Mesodermal cell (in vitro differentiated cells): ENCODE measurements at regions not wholly inside any gene's neighbourhood (a gene's known extent, or its start where the extent isn't known, plus 50 kb on each side); places are given as distances from the start of the nearest gene placed in this dataset.

Experiments used
- H3K27ac ChIP-seq: 2 replicates; pipeline ENCODE4 v1.7.0; 2013; ENCODE audit warnings: mild to moderate bottlenecking, low read depth, low read length, moderate library complexity; ENCODE audit not compliant: severe bottlenecking
- H3K36me3 ChIP-seq: 2 replicates; pipeline ENCODE4 v1.7.1; 2013; ENCODE audit warnings: mild to moderate bottlenecking, low read length, moderate library complexity; ENCODE audit not compliant: control insufficient read depth, insufficient read depth
- H3K4me1 ChIP-seq: one replicate; pipeline ENCODE4 v1.7.1; 2013; ENCODE audit warnings: mild to moderate bottlenecking, low read length; ENCODE audit not compliant: insufficient read depth, control insufficient read depth, poor library complexity, severe bottlenecking
- H3K4me3 ChIP-seq: 2 replicates; pipeline ENCODE4 v1.7.0; 2013; ENCODE audit warnings: low read length, control low read depth, mild to moderate bottlenecking; ENCODE audit not compliant: insufficient read depth, poor library complexity, severe bottlenecking; ENCODE audit errors: extremely low read depth
- H3K9me3 ChIP-seq: 2 replicates; pipeline ENCODE4 v1.7.1; 2013; ENCODE audit warnings: mild to moderate bottlenecking, low read length, moderate library complexity; ENCODE audit not compliant: control insufficient read depth
- WGBS, 2 experiments: methylation state at CpG; one replicate each; pipeline ENCODE4 v1.1.5; 2013; ENCODE audit warnings: missing lambda C conversion rate in 2 of 2; ENCODE audit not compliant: insufficient coverage in 2 of 2; 5-methylcytosine and 5-hydroxymethylcytosine counted together

DNA sequence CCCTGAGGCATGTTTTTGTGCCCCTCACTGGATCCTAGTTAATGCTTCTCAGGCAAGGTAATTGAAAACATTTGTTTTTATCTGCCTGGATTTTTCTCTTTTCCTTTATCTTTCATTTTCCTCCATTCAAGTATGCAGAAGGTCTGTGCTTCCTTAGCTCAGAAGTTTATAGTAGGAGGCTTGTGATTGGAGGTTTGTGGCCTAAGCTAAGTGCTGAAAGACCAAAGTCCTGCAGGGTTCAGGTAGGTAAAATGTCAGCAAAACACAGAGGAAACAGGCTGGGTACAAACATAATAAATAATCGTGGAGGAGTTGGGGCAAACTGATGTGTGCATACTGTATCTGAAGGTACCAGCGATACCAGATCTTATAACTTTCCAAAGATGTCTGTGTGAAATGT lies 230.9 kb upstream of the KLF4 start:
- Histone ChIP-seq H3K27ac (no peak overlapping the region), H3K9me3 (no peaks in the 10 kb centered on the region), H3K4me3 (no peak overlapping the region), H3K4me1 (no peaks in the 10 kb centered on the region), H3K36me3 (no peaks in the 10 kb centered on the region)
- 85 to 100% methylated on average over 2 of the region's 2 CpGs for WGBS, 2 experiments

DNA sequence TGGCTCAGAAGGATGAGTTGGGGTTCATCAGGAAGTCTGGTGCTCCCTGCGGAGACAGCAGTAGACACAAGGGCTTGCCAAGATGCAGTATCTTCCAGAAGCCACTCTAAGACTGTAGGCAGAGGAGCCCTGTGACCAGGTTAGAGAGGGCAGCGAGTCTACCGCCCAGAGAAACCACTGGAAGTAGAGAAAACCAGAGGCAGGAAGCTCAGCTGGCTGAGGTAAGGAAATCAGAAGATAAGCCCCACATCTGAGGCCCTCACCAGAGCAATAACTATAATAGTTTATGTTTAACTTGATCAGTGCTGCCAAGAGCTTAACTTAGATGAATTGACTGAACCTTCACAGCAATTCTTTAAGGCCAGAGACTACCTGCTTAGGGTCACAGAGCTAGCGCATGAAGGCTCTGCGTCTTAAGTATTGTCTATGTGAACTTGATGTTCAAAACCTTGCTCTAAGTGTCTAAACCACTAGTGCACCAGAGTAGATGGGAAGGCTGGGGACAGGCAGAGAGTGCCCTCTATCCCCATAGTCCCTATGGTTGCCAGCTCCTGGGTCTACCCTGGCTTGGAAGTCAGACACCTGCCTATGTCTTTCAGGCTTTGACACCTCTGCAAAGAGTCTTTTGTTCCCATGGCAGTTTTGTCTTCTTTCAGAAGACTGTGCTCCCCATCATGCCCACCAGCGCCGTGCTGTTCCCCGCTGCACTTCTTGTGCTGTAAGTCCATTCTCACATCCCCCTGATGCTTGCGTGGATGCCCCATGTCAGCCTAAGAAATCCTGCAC lies 228.2 kb upstream of the KLF4 start:
- H3K27ac ChIP-seq = no peak overlapping the region
- no peaks in the 10 kb centered on the region for H3K4me1 ChIP-seq
- H3K4me3 ChIP-seq = no peak overlapping the region
- no peaks in the 10 kb centered on the region for H3K36me3 ChIP-seq
- no peaks in the 10 kb centered on the region for H3K9me3 ChIP-seq
- WGBS, 2 experiments = 87 to 90% methylated on average over 8 to 9 of the region's 9 CpGs

DNA sequence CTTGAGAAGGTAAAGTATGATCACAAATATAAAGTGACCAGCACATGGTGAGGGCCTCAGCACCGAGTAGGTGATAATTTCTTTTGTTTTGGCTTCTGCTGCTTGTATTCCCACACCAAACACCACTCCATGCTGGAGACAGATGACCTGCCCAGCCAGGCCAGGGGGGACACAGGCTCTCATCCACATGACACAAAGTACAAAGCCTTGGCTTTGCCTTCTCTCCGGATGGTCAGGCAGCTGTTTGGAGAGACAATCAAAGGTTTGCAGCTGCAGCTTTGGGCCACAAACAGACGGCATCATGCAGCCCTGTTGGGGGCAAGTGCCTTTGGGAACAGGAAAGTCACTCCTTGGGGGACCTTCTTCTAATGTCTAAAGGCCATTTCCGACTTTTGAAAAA lies 226.2 kb upstream of the KLF4 start:
- H3K36me3 ChIP-seq = no peaks in the 10 kb centered on the region
- no peak overlapping the region for H3K27ac ChIP-seq
- H3K9me3 ChIP-seq = no peaks in the 10 kb centered on the region
- no peaks in the 10 kb centered on the region for H3K4me1 ChIP-seq
- no peak overlapping the region for H3K4me3 ChIP-seq
- WGBS, 2 experiments = 65 to 73% methylated on average over 2 of the region's 4 CpGs

DNA sequence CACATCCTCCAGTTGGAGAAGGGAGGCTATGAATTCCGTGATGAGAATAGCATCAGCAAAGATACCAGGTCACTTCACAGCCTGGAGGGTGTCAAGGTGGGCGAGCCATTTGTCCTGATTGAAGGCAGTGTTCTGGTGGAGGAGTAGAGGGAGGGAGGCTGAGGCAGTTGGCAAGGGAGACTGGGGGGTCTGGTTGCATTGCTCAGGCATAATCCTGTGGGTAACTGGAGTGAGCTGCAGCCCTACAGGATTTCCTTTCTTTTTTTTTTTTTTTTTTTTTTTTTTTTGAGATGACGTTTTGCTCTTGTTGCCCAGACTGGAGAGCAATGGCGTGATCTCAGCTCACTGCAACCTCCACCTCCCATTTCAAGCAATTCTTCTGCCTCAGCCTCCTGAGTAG lies 223.9 kb upstream of the KLF4 start:
- Histone ChIP-seq H3K9me3 (no peaks in the 10 kb centered on the region), H3K4me3 (no peak overlapping the region), H3K4me1 (no peaks in the 10 kb centered on the region), H3K27ac (no peak overlapping the region), H3K36me3 (no peaks in the 10 kb centered on the region)
- 85 to 100% methylated on average over 1 to 2 of the region's 4 CpGs for WGBS, 2 experiments

DNA sequence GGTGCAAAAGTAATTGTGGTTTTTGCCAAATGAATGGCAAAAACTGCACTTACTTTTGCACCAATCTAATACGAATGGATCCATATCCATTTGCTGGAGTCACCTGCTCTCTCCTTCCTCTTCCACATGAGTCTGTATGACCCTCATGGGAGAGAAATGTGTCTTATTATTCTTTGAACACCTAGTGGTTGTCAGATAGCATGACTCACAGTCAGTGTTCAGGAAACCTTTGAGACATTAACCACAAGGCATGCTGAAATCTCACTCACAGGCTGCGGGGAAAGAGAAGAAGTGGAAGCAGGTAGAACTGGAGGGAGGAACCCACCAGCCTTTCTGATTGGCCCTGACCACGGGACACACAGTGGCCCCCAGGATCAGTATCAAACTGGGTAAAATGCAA lies 222.8 kb upstream of the KLF4 start:
- H3K27ac ChIP-seq = no peak overlapping the region
- H3K4me3 ChIP-seq = no peak overlapping the region
- no peaks in the 10 kb centered on the region for H3K9me3 ChIP-seq
- H3K4me1 ChIP-seq = no peaks in the 10 kb centered on the region
- WGBS, 2 experiments = 84 to 94% methylated on average over 2 to 3 of the region's 3 CpGs
- no peaks in the 10 kb centered on the region for H3K36me3 ChIP-seq

DNA sequence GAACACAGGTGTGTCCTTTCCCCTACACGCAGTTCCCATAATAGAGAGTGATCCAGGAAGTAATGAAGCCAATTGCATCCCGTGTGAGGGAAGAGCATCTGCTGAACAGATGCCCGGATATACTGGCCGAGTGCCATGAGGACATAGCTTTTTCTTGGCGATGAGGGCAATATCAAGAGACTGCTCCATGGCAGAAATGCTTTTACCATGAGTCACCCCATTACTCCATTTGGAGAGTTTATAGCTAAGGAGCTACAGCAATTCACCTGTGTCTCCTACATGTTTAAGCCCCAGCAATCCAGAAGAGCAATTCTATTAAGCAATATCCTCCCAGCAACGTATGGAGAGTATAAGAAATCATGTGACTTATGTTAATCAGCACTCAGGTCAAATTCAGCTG lies 222.0 kb upstream of the KLF4 start:
- Histone ChIP-seq H3K4me1 (no peaks in the 10 kb centered on the region), H3K27ac (no peak overlapping the region), H3K36me3 (no peaks in the 10 kb centered on the region), H3K4me3 (no peak overlapping the region), H3K9me3 (no peaks in the 10 kb centered on the region)
- 92% methylated on average over 4 to 5 of the region's 6 CpGs for WGBS, 2 experiments

DNA sequence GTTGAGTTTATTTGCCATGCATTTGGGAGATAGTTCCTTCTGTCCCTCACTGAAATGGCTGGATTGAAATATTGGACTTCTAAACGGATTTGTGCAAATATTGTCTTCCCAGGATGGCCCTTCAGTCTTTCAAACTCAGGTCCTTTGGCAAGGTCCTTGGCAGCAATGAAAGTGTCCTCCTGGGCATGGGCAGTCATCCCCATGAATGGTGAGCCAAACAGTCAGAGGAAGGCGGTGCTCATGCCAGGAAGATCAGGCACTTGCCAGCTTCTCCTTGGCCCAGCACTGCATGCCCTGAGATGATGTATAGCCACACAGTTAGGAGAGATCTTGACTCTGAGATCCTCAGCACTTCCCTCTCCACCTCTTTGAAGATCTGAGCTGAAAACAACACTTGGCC lies 221.4 kb upstream of the KLF4 start:
- Histone ChIP-seq H3K4me1 (no peaks in the 10 kb centered on the region), H3K9me3 (no peaks in the 10 kb centered on the region), H3K36me3 (no peaks in the 10 kb centered on the region), H3K4me3 (no peak overlapping the region), H3K27ac (no peak overlapping the region)
- 90 to 91% methylated on average over 1 of the region's 2 CpGs for WGBS, 2 experiments

DNA sequence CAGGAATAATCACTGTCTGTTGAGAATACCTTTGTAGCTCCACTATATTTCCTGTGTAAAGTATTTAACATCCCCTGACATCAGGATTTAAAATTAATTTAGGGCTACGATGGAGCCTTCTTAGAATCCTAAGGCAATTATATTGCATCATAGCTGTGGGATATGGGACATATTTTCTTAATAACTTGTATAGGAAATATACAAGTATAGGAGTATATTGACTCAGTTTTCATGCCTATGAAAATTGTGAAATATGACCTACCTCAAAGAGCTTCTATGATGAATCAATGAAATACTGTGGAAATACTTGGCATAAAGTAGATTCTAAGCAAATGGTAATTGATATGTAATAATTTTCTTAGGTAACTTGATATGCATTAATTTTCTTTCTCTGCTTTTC lies 221.0 kb upstream of the KLF4 start:
- Histone ChIP-seq H3K36me3 (no peaks in the 10 kb centered on the region), H3K4me3 (no peak overlapping the region), H3K27ac (no peak overlapping the region), H3K9me3 (no peaks in the 10 kb centered on the region), H3K4me1 (no peaks in the 10 kb centered on the region)
- no CpG with 5 or more reads among the region's 1 CpG for WGBS, 2 experiments

DNA sequence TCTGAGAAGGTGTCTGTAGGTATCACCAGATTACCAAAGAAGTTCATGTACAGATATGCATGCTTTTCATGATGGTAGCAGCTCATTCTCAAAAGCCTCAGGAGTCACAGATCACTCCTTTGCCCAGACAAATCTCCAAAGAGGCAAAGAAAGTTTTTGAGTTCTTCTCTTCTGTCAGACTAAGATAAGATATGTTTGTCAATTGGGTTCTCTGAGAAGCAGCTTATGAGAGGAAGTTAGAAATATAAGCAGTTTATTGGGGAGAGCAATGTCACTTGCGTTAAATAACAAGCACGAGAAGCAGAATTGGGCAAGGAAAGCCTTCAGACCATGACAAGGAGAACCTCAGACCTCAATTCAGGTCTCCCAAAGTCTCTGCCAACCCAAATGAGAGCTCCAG lies 219.2 kb upstream of the KLF4 start:
- H3K4me1 ChIP-seq = no peaks in the 10 kb centered on the region
- H3K27ac ChIP-seq = no peak overlapping the region
- H3K9me3 ChIP-seq = no peaks in the 10 kb centered on the region
- 93 to 100% methylated on average over 2 of the region's 2 CpGs for WGBS, 2 experiments
- H3K36me3 ChIP-seq = no peaks in the 10 kb centered on the region
- H3K4me3 ChIP-seq = no peak overlapping the region

DNA sequence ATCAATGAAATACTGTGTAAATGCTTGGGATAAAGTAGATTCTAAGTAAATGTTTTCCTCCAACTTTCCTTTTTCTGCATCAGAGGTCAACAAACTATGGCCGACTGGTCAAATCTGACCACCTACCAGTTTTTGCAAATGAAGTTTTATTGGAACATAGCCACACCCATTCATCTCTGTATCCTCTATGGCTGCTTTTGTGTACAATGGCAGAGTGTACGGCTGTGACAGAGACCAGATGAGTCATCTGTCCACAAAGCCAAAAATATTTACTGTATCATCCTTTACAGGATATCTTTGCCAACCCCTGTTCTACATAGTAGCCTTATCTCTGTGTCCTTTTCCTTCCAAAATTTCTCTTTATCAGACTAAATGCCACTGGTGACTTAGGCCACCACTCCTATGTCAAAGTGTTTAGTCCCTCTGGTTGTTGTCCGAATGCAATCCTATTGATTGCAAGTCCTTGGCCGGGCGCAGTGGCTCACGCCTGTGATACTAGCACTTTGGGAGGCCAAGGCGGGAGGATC lies 218.4 kb upstream of the KLF4 start:
- no peaks in the 10 kb centered on the region for H3K4me1 ChIP-seq
- 97 to 98% methylated on average over 7 of the region's 7 CpGs for WGBS, 2 experiments
- H3K9me3 ChIP-seq = no peaks in the 10 kb centered on the region
- H3K27ac ChIP-seq = no peak overlapping the region
- H3K36me3 ChIP-seq = no peaks in the 10 kb centered on the region
- no peak overlapping the region for H3K4me3 ChIP-seq

DNA sequence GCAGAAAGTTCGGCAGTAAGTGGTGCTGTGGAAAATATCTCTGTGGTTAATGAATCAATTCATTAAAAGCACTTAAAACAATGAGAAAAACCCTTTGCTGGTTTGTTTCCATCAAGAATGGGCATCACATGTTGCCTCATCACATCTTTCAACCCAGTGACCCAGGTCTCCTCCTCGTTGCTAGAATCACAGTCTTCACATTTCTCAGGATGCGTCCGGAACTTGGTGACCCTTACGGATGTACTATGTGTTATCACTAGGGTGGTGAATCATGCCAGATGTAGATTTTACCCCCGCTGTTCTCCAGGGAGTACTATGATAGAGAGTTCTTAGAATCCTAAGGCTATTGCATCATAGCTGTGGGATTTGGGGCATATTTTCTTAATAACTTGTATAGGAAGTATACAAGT lies 217.9 kb upstream of the KLF4 start:
- Histone ChIP-seq H3K36me3 (no peaks in the 10 kb centered on the region), H3K27ac (no peak overlapping the region), H3K9me3 (no peaks in the 10 kb centered on the region), H3K4me3 (no peak overlapping the region), H3K4me1 (no peaks in the 10 kb centered on the region)
- WGBS, 2 experiments = 100% methylated on average over 1 to 2 of the region's 6 CpGs
